Stimulated activated CD4-positive, alpha-beta T cell treated with anti-CD3 and anti-CD28 coated beads, Interleukin-15, amount 100 ng/mL, for 1 hour (primary cell): ENCODE measurements at regions not wholly inside any gene's neighbourhood (a gene's known extent, or its start where the extent isn't known, plus 50 kb on each side); places are given as distances from the start of the nearest gene placed in this dataset.

ENCODE experiments used
- DNase-seq, 2 donors: peaks; one replicate each; pipeline ENCODE4 v3.0.0-alpha.2; 2020; ENCODE audit warnings: low read depth in 1 of 2, low spot score in 1 of 2

DNA sequence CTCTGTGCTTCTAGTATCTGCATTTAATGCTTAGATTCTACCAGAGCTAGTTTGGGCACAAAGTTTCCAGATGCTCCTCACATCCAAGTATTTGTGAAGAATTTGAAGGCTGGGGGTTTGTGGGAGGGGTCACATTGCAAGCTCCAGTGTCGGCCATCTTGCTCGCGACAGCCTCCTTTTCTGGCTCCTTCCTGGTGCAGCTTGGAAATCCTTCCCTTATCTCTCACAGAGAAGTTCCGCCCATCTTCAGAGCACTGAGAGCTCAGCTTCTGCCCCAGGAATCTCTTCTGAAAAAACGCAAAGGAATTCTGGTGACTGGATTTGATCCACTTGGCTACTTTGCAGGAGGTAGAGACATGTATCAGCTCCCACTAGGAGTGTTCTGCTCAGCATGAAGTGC lies 497.5 kb downstream of the TBC1D22A start:
- no peak for DNase-seq

DNA sequence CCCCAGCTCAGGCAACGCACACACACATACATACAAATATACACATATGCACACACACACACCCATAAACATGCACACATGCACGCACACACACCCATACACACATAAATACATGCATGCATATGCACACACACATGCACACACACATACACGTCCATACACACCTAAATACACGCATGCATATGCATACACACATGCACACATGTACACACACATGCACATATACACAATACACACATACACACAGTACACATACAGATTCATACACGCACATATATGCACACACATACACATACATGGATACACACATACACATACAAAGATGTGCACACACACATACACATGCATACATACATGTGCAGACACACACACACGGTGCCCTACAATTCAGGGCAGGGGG lies 496.6 kb downstream of the TBC1D22A start:
- no peak for DNase-seq

DNA sequence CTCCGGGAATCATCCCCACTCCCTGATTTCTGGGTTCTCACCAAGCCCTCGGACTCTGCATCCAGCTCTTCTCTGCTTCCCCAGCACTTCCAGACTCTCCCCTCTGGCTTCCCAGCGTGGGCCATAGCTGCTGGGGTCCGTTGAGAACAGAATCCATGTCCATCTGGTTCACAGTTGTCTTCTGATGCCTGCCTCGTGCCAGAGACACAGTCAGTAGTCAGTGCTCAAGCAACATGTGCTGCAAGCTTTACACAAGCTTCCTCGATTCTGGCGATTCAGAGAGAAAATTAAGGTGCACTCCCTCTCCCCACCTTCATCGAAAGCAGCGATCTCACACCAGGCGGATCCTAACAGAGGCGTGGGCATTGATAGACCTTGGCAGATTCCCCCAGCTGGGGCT lies 495.5 kb downstream of the TBC1D22A start:
- no peak for DNase-seq

- DNase-seq = no peak
These were observed 495.1 kb downstream of the TBC1D22A start for GRCh38 chr22:47257566-47257965.

DNA sequence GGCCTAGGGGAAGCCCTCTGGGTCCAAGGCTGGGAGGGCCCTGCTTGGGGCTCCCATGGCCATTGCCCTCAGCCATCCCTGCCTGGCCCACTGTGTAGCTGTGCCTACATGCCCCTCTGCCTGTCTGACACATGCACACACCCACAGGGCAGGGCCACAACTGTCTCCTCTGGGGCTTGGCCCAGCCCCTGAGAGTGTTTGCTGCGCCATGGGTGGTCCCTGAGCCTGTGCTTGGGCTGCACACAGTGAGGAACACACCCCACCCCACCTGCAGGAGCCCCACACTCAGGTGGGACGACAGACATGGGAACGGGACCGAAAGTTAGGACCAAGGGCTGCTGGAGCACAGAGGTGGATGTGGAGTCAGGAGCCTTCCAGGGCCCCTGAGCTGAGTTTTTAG lies 489.5 kb downstream of the TBC1D22A start:
- no peak for DNase-seq

GRCh38 chr22:47250995-47251765 lies 488.7 kb downstream of the TBC1D22A start:
- DNase-seq = no peak

DNA sequence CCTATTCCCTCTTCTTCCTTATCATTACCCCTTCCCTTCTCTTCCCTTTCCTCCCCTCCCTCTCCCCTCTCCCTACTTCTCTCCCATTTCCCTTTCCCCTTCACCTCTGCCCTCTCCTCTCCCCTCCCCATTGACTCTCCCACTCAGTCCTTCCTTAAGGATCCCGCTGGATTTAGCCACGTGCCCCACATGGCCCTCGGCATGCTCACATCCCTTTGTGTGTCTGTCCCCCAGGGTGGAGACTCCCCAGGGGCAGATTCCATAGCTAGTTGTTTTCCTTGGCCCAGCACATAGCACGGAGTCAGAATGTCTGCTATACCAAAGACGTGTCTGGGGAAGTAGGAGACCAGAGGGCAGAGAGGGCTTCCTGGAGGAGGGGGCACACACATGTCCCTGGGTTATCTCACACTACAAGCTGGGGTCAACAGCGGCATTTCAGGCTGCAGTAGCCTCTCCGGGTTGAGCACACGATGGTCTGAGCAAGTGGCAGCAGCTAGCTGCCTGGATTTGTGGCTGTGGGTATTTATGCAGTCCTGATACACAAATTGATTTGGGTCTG lies 487.0 kb downstream of the TBC1D22A start:
- DNase-seq = no peak

- no peak for DNase-seq
These were observed 486.5 kb downstream of the TBC1D22A start for GRCh38 chr22:47248925-47249324.

GRCh38 chr22:47247579-47248240 lies 485.3 kb downstream of the TBC1D22A start:
- no peak for DNase-seq

- no peak for DNase-seq
These were observed 483.3 kb downstream of the TBC1D22A start for GRCh38 chr22:47245786-47246185.

DNA sequence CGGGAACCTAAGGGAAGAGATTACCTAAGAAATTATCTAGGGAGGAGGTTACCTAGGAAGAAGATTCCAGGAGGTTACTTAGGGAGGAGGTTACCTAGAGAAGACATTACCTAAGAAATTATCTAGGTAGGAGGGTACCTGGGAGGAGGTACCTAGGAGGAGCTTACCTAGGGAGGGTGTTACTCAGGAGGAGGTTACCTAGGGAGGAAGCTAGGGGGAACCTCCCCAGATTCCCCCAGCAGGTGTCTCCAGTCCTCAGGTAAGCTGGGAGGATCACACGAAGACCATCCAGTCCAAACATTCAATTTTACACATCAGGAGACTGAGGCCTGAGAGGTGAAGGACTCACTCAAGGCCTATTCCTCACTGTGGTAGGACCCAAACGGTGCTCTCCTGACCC lies 482.8 kb downstream of the TBC1D22A start:
- no peak for DNase-seq

- DNase-seq = no peak
These were observed 477.7 kb downstream of the TBC1D22A start for GRCh38 chr22:47240116-47240515.

- DNase-seq = no peak
These were observed 477.0 kb downstream of the TBC1D22A start for GRCh38 chr22:47239474-47239860.

DNA sequence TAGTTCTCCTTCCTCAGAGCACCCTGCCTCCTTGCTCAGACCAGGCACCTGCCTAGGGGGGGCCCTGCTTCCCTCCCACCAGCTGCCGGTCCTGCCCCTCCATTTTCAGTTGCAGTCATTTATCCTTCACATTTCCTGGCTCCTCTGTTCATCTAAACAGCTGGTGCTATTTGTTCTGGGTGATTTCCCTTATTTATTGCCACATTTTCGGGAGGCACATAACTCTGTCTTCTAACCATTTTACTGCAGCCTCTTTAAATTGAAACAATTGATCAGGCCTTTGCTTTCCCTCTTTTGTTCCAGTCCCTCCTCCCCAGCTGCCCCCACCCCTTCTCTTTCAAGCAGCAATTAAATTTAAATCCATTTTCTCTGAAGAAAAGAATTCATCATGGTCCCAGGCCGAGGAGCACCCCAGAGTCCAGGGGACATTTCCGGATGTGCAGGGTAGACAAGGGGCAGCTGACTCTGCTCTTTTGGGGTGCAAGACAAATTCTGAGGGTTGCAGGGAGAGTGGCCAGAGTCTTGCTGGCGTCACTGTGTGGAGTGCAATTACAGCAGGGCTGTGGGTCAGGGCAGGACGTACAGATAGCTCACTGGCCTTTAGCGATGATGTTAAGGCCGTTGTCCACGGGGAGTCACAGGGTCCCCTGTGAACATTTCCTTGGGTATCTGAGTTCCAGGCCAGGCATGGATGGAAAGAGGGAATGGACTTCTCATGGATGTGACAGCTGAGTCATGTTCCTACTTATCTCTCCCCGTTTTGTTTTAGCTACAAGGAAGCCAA lies 476.4 kb downstream of the TBC1D22A start:
- DNase-seq = no peak

- DNase-seq = no peak
These were observed 475.5 kb downstream of the TBC1D22A start for GRCh38 chr22:47237890-47238480.

- no peak for DNase-seq
These were observed 474.3 kb downstream of the TBC1D22A start for GRCh38 chr22:47236718-47237117.

DNA sequence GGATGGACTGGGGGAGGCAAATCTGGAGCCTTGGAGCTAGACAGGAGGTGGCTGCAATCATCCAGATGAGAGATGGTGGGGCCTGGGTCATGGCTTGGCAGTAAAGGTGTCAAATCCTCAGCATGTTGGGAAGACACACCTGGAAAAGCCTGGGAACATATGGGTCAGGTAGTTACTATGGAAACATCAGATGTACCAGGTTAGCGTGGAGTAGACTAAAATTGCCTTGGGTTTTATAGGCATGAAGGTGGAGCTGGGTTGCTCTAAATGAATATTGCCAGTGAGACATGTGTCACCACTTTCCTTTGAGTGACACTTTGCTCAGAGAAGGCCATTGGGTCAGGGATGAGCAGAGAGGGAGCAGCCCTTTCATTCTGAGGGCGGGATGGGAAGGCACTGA lies 473.7 kb downstream of the TBC1D22A start:
- DNase-seq = no peak

DNA sequence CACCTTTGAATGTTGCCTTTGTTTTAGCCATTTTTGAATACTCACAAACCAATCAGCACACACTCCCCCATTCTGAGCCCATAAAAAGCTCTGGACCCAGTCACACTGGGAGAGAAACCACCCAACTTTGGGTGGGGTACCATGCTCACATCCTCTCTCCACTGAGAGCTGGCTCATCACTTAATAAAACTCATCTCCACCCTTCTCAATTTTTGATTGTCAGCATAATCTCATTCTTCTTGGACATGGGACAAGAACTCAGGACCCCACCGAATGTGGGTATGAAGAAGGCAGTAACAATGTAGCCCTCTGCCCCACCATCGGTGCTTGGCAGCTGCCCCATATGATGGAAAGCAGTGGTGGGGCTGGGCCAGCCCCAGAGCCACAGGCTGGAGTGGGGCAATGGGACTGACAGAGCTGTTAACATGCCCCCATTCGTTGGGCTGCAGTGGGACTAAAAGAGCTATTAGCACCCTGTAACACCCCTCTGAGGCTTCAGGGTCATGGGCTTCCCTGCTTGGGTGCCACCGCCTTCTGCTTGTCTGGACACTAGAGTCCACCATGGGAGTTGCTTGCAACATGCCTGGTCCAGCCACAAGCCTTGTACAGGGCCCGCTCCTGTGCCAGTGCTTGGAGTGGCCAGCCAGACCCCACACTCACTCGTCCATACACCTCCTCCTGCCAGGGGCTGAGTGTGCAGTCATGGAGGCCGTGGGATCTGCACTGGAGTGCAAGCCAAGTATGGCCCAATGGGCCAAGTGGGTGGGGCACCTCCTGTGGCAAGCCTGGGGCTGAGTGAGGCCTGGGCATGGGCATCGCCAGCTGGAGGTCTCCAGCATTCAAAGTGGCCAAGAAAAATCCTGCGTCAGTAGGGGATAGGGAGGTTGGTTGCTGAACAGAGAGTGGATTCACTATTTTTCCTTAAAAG lies 471.1 kb downstream of the TBC1D22A start:
- DNase-seq = no peak

GRCh38 chr22:47232753-47233152 lies 470.3 kb downstream of the TBC1D22A start:
- DNase-seq = no peak

GRCh38 chr22:47232197-47232596 lies 469.7 kb downstream of the TBC1D22A start:
- no peak for DNase-seq
